ENCODE measurements at regions not wholly inside any gene's neighbourhood (a gene's known extent, or its start where the extent isn't known, plus 50 kb on each side); places are given as distances from the start of the nearest gene placed in this dataset.

DNA sequence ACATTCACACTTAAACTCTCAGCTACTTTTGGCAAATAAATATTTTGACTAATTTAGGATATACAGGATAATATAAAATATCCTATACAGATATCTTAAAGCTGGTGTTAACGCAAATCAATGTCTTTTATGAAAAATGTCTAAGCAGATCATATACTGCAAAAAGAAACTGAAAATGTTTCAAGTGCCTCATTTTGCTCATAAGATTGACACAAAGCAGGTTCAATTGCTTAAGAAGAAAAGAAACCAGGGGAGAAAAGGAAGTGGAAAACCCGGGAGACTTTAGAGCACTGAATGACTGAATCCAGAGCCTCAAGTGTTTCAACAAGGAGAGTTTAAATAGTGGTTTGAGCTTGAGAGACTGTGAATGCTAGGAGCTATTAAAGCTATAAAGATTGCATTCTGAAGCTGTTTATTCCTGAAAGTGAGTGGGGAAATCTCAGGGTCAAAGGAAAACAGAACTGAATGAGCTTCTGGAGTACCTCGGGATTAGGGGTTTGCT, 1943.0 kb downstream of the MRPL39 start:
- DNase-seq (no peak), ATAC-seq (no peak)
- Mint-ChIP-seq H3K27me3 (no peaks in the 10 kb centered on the region), H3K27ac (no peak overlapping the region), H3K4me3 (no peak overlapping the region), H3K4me1 (no peaks in the 10 kb centered on the region), H3K9me3 (ENCODE audit: low read depth) (no peaks in the 10 kb centered on the region), H3K36me3 (no peaks in the 10 kb centered on the region)
- CTCF ChIA-PET = no interaction called here

- no peak for DNase-seq
- Mint-ChIP-seq H3K4me3 (no peak overlapping the region), H3K36me3 (no peaks in the 10 kb centered on the region), H3K27ac (no peak overlapping the region), H3K27me3 (no peaks in the 10 kb centered on the region), H3K9me3 (ENCODE audit: low read depth) (peaks cover 3% of the 10 kb centered on the region), H3K4me1 (no peaks in the 10 kb centered on the region)
- CTCF ChIA-PET = no interaction called here
- ATAC-seq = no peak
Measured at GRCh38 chr21:23660560-23660959, 1946.7 kb downstream of the MRPL39 start.

DNA sequence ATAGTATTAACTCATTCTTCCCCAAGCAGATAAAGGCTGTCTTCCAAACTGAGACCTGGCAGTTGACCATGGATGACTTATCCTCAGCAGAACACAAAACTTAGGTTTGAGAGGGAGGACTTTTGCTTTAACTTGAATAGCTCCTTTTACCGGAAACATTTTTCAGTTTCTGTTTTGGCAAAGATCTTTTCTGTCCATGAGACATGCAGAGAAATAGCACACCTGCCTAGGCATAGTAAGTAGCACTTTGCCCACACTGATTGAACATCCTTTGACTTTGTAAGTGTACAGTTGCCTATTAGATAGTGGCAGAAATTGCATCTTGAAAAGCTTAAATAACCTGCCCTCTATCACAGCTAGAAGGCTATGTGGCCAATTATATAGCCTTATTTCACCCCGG, 1962.5 kb downstream of the MRPL39 start:
- ATAC-seq (no peak), DNase-seq (no peak)
- no peak overlapping the region for H3K27ac Mint-ChIP-seq
- H3K27me3 Mint-ChIP-seq = no peaks in the 10 kb centered on the region
- H3K36me3 Mint-ChIP-seq = no peaks in the 10 kb centered on the region
- peaks cover 2% of the 10 kb centered on the region for H3K9me3 Mint-ChIP-seq (ENCODE audit: low read depth)
- H3K4me3 Mint-ChIP-seq = no peak overlapping the region
- H3K4me1 Mint-ChIP-seq = no peaks in the 10 kb centered on the region
- CTCF ChIA-PET = no interaction called here

GRCh38 chr21:23639721-23640120, 1967.6 kb downstream of the MRPL39 start:
- no peak for ATAC-seq
- Mint-ChIP-seq H3K9me3 (ENCODE audit: low read depth) (no peaks in the 10 kb centered on the region), H3K36me3 (no peaks in the 10 kb centered on the region), H3K27me3 (no peaks in the 10 kb centered on the region), H3K4me1 (no peaks in the 10 kb centered on the region), H3K4me3 (no peak overlapping the region), H3K27ac (no peak overlapping the region)
- CTCF ChIA-PET = no interaction called here
- DNase-seq = no peak

GRCh38 chr21:23638131-23638695, 1969.1 kb downstream of the MRPL39 start:
- Mint-ChIP-seq H3K27ac (no peak overlapping the region), H3K27me3 (no peaks in the 10 kb centered on the region), H3K4me1 (no peaks in the 10 kb centered on the region), H3K4me3 (no peak overlapping the region), H3K9me3 (ENCODE audit: low read depth) (no peaks in the 10 kb centered on the region), H3K36me3 (no peaks in the 10 kb centered on the region)
- DNase-seq (no peak), ATAC-seq (no peak)
- CTCF ChIA-PET = no interaction called here

DNA sequence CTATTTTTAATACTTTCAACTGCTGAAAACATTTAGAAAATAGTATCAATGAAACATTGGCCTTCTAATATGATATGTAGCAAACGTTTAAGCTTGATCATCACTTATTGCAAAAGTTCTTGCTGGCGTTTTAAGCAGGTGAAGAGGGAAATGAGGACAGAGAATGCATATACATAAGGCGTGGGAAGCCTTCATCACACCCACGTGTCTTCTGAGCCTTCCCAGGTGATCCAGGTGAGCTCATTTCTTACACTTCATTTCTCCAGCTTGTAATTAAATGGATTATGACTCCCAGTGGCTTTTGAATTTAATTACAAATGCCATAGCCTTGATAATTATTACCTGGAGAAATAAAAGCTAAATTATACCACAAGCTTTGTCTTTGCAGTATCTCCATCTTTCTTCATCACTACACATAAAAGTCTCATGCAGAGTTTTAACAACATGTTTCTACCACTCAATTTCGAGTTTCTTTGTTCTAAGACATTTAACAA, 1973.8 kb downstream of the MRPL39 start:
- no peaks in the 10 kb centered on the region for H3K4me1 Mint-ChIP-seq
- no peaks in the 10 kb centered on the region for H3K9me3 Mint-ChIP-seq (ENCODE audit: low read depth)
- CTCF ChIA-PET = no interaction called here
- no peak for ATAC-seq
- DNase-seq = no peak
- no peak overlapping the region for H3K4me3 Mint-ChIP-seq
- no peaks in the 10 kb centered on the region for H3K27me3 Mint-ChIP-seq
- H3K27ac Mint-ChIP-seq = no peak overlapping the region
- no peaks in the 10 kb centered on the region for H3K36me3 Mint-ChIP-seq

DNA sequence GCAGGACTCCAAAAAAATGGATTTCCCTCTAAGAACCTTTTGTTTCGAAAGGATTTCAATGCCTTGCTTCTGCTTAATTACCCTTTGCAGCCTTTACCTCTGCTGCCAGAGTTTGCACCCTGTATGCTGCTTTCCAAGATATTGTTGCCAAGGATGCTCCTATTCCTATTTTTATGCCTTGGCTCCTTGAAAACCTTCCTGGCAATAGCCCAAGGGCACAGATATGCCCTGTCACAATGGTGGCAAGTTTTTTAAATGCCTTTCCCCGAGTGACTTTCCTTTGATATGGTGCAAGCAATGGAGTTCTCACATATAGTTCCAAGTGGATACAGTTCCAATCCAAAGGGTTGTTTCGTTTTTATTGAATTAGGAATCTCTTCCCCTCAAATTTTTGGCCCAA, 1983.0 kb downstream of the MRPL39 start:
- ATAC-seq (no peak), DNase-seq (no peak)
- Mint-ChIP-seq H3K27ac (no peak overlapping the region), H3K4me3 (no peak overlapping the region), H3K27me3 (no peaks in the 10 kb centered on the region), H3K9me3 (ENCODE audit: low read depth) (no peaks in the 10 kb centered on the region), H3K4me1 (no peaks in the 10 kb centered on the region), H3K36me3 (no peaks in the 10 kb centered on the region)
- CTCF ChIA-PET = no interaction called here

- DNase-seq (no peak), ATAC-seq (no peak)
- H3K27ac Mint-ChIP-seq = no peak overlapping the region
- H3K4me3 Mint-ChIP-seq = no peak overlapping the region
- H3K9me3 Mint-ChIP-seq (ENCODE audit: low read depth) = peaks cover 2% of the 10 kb centered on the region
- H3K36me3 Mint-ChIP-seq = no peaks in the 10 kb centered on the region
- no peaks in the 10 kb centered on the region for H3K27me3 Mint-ChIP-seq
- no peaks in the 10 kb centered on the region for H3K4me1 Mint-ChIP-seq
- CTCF ChIA-PET = no interaction called here
Measured at GRCh38 chr21:23613014-23613413, 1994.3 kb downstream of the MRPL39 start.

GRCh38 chr21:23612210-23612609, 1995.1 kb downstream of the MRPL39 start:
- Mint-ChIP-seq H3K4me1 (no peaks in the 10 kb centered on the region), H3K36me3 (no peaks in the 10 kb centered on the region), H3K27ac (no peak overlapping the region), H3K27me3 (no peaks in the 10 kb centered on the region), H3K4me3 (no peak overlapping the region), H3K9me3 (ENCODE audit: low read depth) (peaks cover 2% of the 10 kb centered on the region)
- DNase-seq (no peak), ATAC-seq (no peak)
- CTCF ChIA-PET = no interaction called here

DNA sequence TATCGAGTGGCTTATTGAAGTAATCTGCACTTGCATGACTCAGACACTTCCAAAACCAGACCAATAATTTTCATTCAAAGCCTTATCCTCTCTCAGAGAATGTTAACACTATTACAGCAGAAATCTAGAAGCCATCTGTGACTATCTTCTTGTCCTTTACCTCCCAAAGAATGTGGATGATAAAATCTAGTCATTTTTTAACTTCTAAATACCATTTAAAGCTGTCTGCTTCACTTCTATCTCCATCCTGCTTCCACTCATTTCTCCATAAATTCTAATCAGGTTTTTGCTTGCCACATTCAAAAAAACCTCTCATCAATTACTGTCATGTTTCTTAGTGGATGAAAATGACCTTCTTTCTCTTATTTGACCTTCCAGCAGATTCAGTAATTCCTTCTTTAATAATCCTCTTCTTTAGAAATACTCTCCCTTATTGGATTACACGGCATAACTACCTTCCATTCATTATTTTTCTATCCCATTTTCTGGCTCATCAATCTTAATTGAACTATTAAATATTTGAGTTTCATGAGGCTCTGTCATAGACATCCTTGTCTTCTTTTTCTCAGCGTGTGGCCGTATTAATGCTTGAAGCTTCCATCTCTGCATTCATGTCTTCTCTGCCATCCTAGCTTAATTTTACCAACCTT, 1999.4 kb downstream of the MRPL39 start:
- Mint-ChIP-seq H3K4me1 (no peaks in the 10 kb centered on the region), H3K4me3 (no peak overlapping the region)
- ATAC-seq = no peak

GRCh38 chr21:23601549-23601948, 2005.7 kb downstream of the MRPL39 start:
- ATAC-seq (no peak), DNase-seq (no peak)
- Mint-ChIP-seq H3K9me3 (ENCODE audit: low read depth) (peaks cover 3% of the 10 kb centered on the region), H3K36me3 (no peaks in the 10 kb centered on the region), H3K27me3 (no peaks in the 10 kb centered on the region), H3K4me3 (no peak overlapping the region), H3K27ac (no peak overlapping the region), H3K4me1 (no peaks in the 10 kb centered on the region)
- CTCF ChIA-PET = no interaction called here

More for the DNA sequence above, 1999.4 kb downstream of the MRPL39 start:
- CTCF ChIA-PET = no interaction called here
- DNase-seq = no peak
- H3K9me3 Mint-ChIP-seq (ENCODE audit: low read depth) = peaks cover 5% of the 10 kb centered on the region
- H3K36me3 Mint-ChIP-seq = no peaks in the 10 kb centered on the region
- no peak overlapping the region for H3K27ac Mint-ChIP-seq
- H3K27me3 Mint-ChIP-seq = no peaks in the 10 kb centered on the region

DNA sequence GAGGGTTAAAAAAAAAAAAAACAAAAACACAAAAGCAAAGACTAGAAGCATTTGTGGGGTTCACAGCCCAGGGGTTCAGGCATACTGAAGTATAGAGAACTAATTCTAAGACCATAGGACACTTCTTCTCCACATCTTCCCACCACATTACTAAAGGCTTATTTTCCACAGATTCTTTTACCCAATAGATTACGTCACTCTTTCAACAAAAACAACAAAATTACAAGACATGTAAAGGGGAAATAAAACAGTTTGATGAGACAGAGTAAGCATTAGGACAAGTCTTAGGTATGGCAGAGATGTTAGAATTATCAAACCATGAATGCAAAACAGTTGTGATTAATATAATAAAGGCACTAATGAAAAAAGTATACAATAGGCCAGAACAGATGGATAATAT, 2013.7 kb downstream of the MRPL39 start:
- no peak overlapping the region for H3K27ac Mint-ChIP-seq
- H3K9me3 Mint-ChIP-seq (ENCODE audit: low read depth) = no peaks in the 10 kb centered on the region
- CTCF ChIA-PET = no interaction called here
- no peak for DNase-seq
- no peak overlapping the region for H3K4me3 Mint-ChIP-seq
- ATAC-seq = no peak
- H3K4me1 Mint-ChIP-seq = no peaks in the 10 kb centered on the region
- H3K27me3 Mint-ChIP-seq = no peaks in the 10 kb centered on the region
- H3K36me3 Mint-ChIP-seq = no peaks in the 10 kb centered on the region

- CTCF ChIA-PET = no interaction called here
- Mint-ChIP-seq H3K27ac (no peak overlapping the region), H3K4me3 (no peak overlapping the region), H3K27me3 (no peaks in the 10 kb centered on the region), H3K9me3 (ENCODE audit: low read depth) (no peaks in the 10 kb centered on the region), H3K4me1 (no peaks in the 10 kb centered on the region), H3K36me3 (no peaks in the 10 kb centered on the region)
- DNase-seq (no peak), ATAC-seq (no peak)
Measured at GRCh38 chr21:23585419-23585818, 2021.9 kb downstream of the MRPL39 start.

GRCh38 chr21:23579573-23579972, 2027.7 kb downstream of the MRPL39 start:
- no peak for ATAC-seq
- no peak for DNase-seq
- no peaks in the 10 kb centered on the region for H3K36me3 Mint-ChIP-seq
- H3K27me3 Mint-ChIP-seq = no peaks in the 10 kb centered on the region
- H3K9me3 Mint-ChIP-seq (ENCODE audit: low read depth) = no peaks in the 10 kb centered on the region
- H3K4me1 Mint-ChIP-seq = no peaks in the 10 kb centered on the region
- no peak overlapping the region for H3K4me3 Mint-ChIP-seq
- H3K27ac Mint-ChIP-seq = no peak overlapping the region
- CTCF ChIA-PET = no interaction called here
